ENCODE measurements at regions not wholly inside any gene's neighbourhood (a gene's known extent, or its start where the extent isn't known, plus 50 kb on each side); places are given as distances from the start of the nearest gene placed in this dataset.

DNA sequence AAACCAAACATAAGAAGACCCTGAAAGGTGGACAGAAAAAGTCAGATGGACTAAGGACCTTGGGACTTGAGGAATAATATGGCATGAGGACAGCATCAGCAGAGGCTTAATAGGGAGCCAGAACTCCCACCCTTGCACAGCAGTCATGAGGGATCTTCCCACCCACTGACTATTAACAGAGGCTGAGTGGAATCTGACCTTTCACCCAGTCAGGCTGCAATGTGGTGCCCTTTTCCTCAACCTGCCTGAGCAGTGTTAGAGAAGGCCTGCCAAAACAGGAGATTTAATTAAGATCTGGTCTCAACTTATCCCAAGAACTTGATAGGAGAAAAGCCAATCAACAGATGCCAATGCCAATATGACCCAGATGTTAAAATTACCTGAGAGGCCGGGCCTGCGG is 481.9 kb downstream of the KDM4C start:
- H3K4me3 ChIP-seq: no peak overlapping the region
- H3K27me3 ChIP-seq: no peaks in the 10 kb centered on the region
- no peak overlapping the region for H3K27ac ChIP-seq
- intact Hi-C loops (cut with DNase I; ENCODE audit: low total_unique reads): no loop called here
- H3K36me3 ChIP-seq: no peaks in the 10 kb centered on the region
- H3K4me1 ChIP-seq: no peaks in the 10 kb centered on the region
- TF ChIP-seq, protein P1, sequence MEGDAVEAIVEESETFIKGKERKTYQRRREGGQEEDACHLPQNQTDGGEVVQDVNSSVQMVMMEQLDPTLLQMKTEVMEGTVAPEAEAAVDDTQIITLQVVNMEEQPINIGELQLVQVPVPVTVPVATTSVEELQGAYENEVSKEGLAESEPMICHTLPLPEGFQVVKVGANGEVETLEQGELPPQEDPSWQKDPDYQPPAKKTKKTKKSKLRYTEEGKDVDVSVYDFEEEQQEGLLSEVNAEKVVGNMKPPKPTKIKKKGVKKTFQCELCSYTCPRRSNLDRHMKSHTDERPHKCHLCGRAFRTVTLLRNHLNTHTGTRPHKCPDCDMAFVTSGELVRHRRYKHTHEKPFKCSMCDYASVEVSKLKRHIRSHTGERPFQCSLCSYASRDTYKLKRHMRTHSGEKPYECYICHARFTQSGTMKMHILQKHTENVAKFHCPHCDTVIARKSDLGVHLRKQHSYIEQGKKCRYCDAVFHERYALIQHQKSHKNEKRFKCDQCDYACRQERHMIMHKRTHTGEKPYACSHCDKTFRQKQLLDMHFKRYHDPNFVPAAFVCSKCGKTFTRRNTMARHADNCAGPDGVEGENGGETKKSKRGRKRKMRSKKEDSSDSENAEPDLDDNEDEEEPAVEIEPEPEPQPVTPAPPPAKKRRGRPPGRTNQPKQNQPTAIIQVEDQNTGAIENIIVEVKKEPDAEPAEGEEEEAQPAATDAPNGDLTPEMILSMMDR (IDR thresholded peaks at IDR 0.05): no peak
- no peak for DNase-seq
- H3K9me3 ChIP-seq: peaks cover 0 to 7% (median 0%) of the 10 kb centered on the region in 3 donors

DNA sequence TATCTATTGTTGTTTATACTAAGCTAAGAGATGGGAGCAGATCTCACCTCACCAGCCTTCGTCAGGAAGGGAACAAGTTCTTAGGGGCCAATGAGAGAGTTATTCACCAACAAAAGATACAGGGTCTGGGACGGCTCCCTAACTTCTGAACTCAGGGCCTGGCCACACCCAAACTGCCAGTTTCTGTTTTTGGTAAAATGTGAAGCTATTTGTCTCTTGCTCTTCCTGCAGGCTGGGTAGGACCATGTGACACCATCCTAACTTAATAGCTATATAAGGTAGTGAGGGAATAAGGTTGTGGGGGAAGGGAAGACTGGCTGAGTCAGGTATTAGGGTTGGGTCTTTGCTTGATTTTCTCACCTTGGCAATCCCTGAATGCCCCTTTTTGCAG is 480.5 kb downstream of the KDM4C start:
- H3K36me3 ChIP-seq: no peaks in the 10 kb centered on the region
- DNase-seq: no peak
- no peak overlapping the region for H3K4me3 ChIP-seq
- intact Hi-C loops (cut with DNase I; ENCODE audit: low total_unique reads): no loop called here
- H3K9me3 ChIP-seq: peaks cover 0 to 7% (median 0%) of the 10 kb centered on the region in 3 donors
- no peaks in the 10 kb centered on the region for H3K4me1 ChIP-seq
- TF ChIP-seq, protein P1 (IDR thresholded peaks at IDR 0.05): no peak
- H3K27me3 ChIP-seq: no peaks in the 10 kb centered on the region
- H3K27ac ChIP-seq: no peak overlapping the region

DNA sequence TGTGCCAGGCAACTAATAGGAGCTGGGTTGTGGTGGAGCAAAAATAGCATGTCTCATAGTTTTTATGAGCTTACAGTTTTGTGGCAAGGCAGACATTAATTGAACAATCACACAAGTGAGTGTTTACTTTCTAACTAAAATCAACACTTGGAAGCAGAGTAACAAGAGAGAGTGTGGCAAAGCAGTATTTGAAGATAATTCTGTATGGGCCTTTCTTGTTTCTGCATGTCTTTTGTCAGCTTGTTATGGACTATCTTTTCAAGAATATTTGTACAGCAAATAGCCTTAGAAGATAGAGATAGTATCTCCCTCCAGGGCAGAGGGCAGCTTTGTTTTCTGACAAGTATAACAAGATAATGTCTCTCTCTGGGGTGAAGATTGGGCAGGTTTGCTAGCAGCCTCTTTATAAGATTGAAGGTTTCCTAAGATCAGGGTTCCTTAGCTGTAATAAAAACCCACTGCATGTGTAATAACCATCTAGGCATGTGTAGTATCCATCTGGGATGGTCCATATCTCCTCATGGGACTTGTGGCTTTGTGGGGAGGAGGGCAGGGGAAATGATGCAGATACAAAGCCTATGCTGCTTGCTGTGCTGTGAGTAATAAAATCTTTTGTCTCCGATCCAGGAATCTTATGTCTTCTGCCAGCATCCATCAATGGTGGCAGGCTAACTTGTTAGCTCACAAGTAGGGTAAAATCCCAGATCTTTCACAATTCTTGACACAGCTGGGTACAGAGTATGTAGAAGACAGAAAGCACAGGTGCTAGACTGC is 479.9 kb downstream of the KDM4C start:
- Histone ChIP-seq H3K36me3 (no peaks in the 10 kb centered on the region), H3K27me3 (no peaks in the 10 kb centered on the region), H3K4me1 (no peaks in the 10 kb centered on the region), H3K27ac (no peak overlapping the region), H3K9me3 (peaks cover 0 to 7% (median 0%) of the 10 kb centered on the region in 3 donors), H3K4me3 (no peak overlapping the region)
- DNase-seq: no peak
- intact Hi-C loops (cut with DNase I; ENCODE audit: low total_unique reads): no loop called here
- TF ChIP-seq, protein P1 (IDR thresholded peaks at IDR 0.05): no peak

DNA sequence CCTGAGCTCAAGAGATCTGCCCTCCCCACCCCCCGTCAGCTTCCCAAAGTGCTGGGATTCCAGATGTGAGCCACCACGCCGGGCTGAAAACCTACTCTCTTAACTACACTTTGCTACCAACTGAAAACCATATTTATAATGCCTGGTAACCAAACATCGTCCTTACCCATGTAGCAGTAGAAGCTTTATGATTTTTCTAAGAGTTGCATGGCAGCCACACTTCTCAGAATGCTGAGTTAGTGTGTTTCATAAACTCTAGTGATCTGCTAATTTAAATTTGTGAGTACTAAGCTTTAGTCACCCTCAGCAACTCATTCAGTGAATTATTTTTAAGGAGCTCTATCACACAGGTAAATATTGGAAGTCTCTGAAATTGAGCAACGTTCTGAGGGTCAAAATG is 478.4 kb downstream of the KDM4C start:
- no peaks in the 10 kb centered on the region for H3K27me3 ChIP-seq
- intact Hi-C loops (cut with DNase I; ENCODE audit: low total_unique reads): no loop called here

DNA sequence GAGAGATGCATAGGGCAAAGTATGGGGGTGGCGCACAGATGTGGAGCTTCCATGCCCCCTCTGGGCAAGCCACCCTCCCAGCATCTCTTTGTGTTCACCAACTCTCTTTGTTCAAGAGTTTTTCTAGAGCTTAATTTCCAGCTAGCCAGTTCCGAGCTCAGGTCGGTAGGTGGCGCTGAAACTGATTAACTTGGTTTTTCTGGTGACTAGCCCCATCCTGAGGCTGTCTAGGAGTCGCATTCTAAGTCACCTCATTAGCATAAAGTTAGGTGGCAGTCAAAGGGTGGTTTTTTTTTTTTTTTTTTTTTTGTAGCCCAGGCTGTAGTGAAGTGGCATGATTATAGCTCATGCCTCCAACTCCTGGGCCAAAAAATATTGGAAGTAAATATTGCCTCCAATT is 476.4 kb downstream of the KDM4C start:
- intact Hi-C loops (cut with DNase I; ENCODE audit: low total_unique reads): no loop called here
- H3K27ac ChIP-seq: no peak overlapping the region
- H3K9me3 ChIP-seq: no peaks in the 10 kb centered on the region
- no peaks in the 10 kb centered on the region for H3K4me1 ChIP-seq
- no peak for DNase-seq
- no peaks in the 10 kb centered on the region for H3K36me3 ChIP-seq
- H3K4me3 ChIP-seq: no peak overlapping the region
- no peaks in the 10 kb centered on the region for H3K27me3 ChIP-seq
- TF ChIP-seq, protein P1 (IDR thresholded peaks at IDR 0.05): no peak

More for the DNA sequence above, 478.4 kb downstream of the KDM4C start:
- Histone ChIP-seq H3K36me3 (no peaks in the 10 kb centered on the region), H3K27ac (no peak overlapping the region), H3K9me3 (peaks cover 0 to 7% (median 0%) of the 10 kb centered on the region in 3 donors), H3K4me1 (no peaks in the 10 kb centered on the region), H3K4me3 (no peak overlapping the region)
- DNase-seq: no peak
- TF ChIP-seq, protein P1 (IDR thresholded peaks at IDR 0.05): no peak

Data from tibial artery (tissue), 4 donors.